Bronchial epithelial cell (primary cell): ENCODE measurements at regions not wholly inside any gene's neighbourhood (a gene's known extent, or its start where the extent isn't known, plus 50 kb on each side); places are given as distances from the start of the nearest gene placed in this dataset.
A peak's percentile ranks its signal among the peaks of the same experiment; 100 is the strongest.

Experiments
- DNase-seq: peaks from one replicate; pipeline ENCODE4 v3.0.0-alpha.2; 2010; ENCODE audit warnings: low read depth
- FAIRE-seq: peaks from 2 replicates; lab custom pipeline; 2011; peaks lifted over from hg19 to GRCh38; lab: Jason Lieb, UNC
- H3K27me3 ChIP-seq: 2 replicates; pipeline ENCODE4 v1.5.1; 2011; ENCODE audit warnings: low read length; ENCODE audit not compliant: control insufficient read depth, insufficient read depth
- H3K36me3 ChIP-seq: 2 replicates; pipeline ENCODE4 v1.5.1; 2011; ENCODE audit warnings: low read length; ENCODE audit not compliant: control insufficient read depth, insufficient read depth
- H3K4me3 ChIP-seq: 2 replicates; pipeline ENCODE4 v1.5.1; 2011; ENCODE audit warnings: mild to moderate bottlenecking, low read depth, low read length, control low read depth
- CTCF ChIP-seq: IDR thresholded peaks from 2 replicates; pipeline ENCODE4 v1.5.1; 2011; ENCODE audit warnings: mild to moderate bottlenecking, moderate library complexity, low read length, control low read depth, inconsistent platforms; ENCODE audit not compliant: insufficient read depth, severe bottlenecking

GRCh38 chr4:35802644-35803043 lies 441.7 kb downstream of the ARAP2 start:
- Histone ChIP-seq H3K27me3 (no peaks in the 10 kb centered on the region), H3K36me3 (no peaks in the 10 kb centered on the region), H3K4me3 (no peak overlapping the region)
- no peak for TF ChIP-seq CTCF
- FAIRE-seq, result no peak
- no peak for DNase-seq

- Histone ChIP-seq H3K36me3 (no peaks in the 10 kb centered on the region), H3K4me3 (no peak overlapping the region), H3K27me3 (no peaks in the 10 kb centered on the region)
- DNase-seq, result peak; percentile 20
- no peak for FAIRE-seq
- TF ChIP-seq CTCF, result no peak
Measured at GRCh38 chr4:35818520-35818919, 425.8 kb downstream of the ARAP2 start.

GRCh38 chr4:35820003-35820402 lies 424.3 kb downstream of the ARAP2 start:
- TF ChIP-seq CTCF, result no peak
- FAIRE-seq (no peak), DNase-seq (no peak)
- Histone ChIP-seq H3K27me3 (no peaks in the 10 kb centered on the region), H3K36me3 (no peaks in the 10 kb centered on the region), H3K4me3 (no peak overlapping the region)

GRCh38 chr4:35824231-35824630 lies 420.1 kb downstream of the ARAP2 start:
- no peak for FAIRE-seq
- TF ChIP-seq CTCF, result no peak

GRCh38 chr4:35835893-35836292 lies 408.4 kb downstream of the ARAP2 start:
- Histone ChIP-seq H3K36me3 (no peaks in the 10 kb centered on the region), H3K27me3 (no peaks in the 10 kb centered on the region), H3K4me3 (no peak overlapping the region)
- DNase-seq (peak; percentile 55), FAIRE-seq (no peak)
- no peak for TF ChIP-seq CTCF

More at GRCh38 chr4:35824231-35824630, 420.1 kb downstream of the ARAP2 start:
- Histone ChIP-seq H3K36me3 (no peaks in the 10 kb centered on the region), H3K27me3 (no peaks in the 10 kb centered on the region), H3K4me3 (no peak overlapping the region)
- DNase-seq, result no peak

- DNase-seq (peak; percentile 75), FAIRE-seq (no peak)
- no peak overlapping the region for H3K4me3 ChIP-seq
- TF ChIP-seq CTCF, result no peak
- H3K36me3 ChIP-seq, result no peaks in the 10 kb centered on the region
- no peaks in the 10 kb centered on the region for H3K27me3 ChIP-seq
Measured at GRCh38 chr4:35836596-35836995, 407.7 kb downstream of the ARAP2 start.
